ENCODE measurements at regions not wholly inside any gene's neighbourhood (a gene's known extent, or its start where the extent isn't known, plus 50 kb on each side); places are given as distances from the start of the nearest gene placed in this dataset.

- no peak for TF ChIP-seq POLR2A (IDR thresholded peaks at IDR 0.05)
- no peak for TF ChIP-seq CTCF (IDR thresholded peaks at IDR 0.05)
Observed at GRCh38 chr9:26535151-26535550, 357.5 kb downstream of the CAAP1 start.
